H1 (cell line): ENCODE measurements at regions not wholly inside any gene's neighbourhood (a gene's known extent, or its start where the extent isn't known, plus 50 kb on each side); places are given as distances from the start of the nearest gene placed in this dataset.

Experiments used
- BCL11A ChIP-seq, 2 experiments: IDR thresholded peaks; one replicate each; pipeline ENCODE4 v1.6.1; 2011; ENCODE audit warnings: low read depth in 2 of 2, low read length in 2 of 2, mild to moderate bottlenecking in 2 of 2
- CBX5 ChIP-seq: fragments of 300-800, 300-1000 bp; sonication (generic); IDR thresholded peaks from 2 replicates; pipeline ENCODE4 v1.7.1; 2016; ENCODE audit warnings: antibody characterized with exemption, low read length, low read depth
- CREB1 ChIP-seq: IDR thresholded peaks from 2 replicates; pipeline ENCODE4 v1.6.1; 2012; ENCODE audit warnings: inconsistent platforms
- HDAC2 ChIP-seq, 2 experiments: fragments of 300-600 bp in 1 of 2; sonication (generic) in 1 of 2; IDR thresholded peaks; 2 replicates each; pipeline ENCODE4 v1.6.1; 2011 to 2012; ENCODE audit warnings: low read depth in 2 of 2, low read length in 2 of 2, mild to moderate bottlenecking in 2 of 2, moderate library complexity in 2 of 2, borderline replicate concordance in 1 of 2, inconsistent platforms in 1 of 2
- KDM1A ChIP-seq: fragments of 200-600, 300-600 bp; sonication (generic); IDR thresholded peaks from 2 replicates; pipeline ENCODE4 v1.7.1; 2016; ENCODE audit warnings: mild to moderate bottlenecking, low read length, borderline replicate concordance
- KDM5A ChIP-seq: fragments of 200-600 bp; IDR thresholded peaks from 2 replicates; pipeline ENCODE4 v1.7.1; 2012; ENCODE audit warnings: mild to moderate bottlenecking, low read length, inconsistent platforms, mixed read lengths
- RAD21 ChIP-seq, 2 experiments: IDR thresholded peaks in 1 of 2; conservative IDR thresholded peaks in 1 of 2; 2 replicates each; pipeline ENCODE4 v1.6.1; 2011; ENCODE audit warnings: low read depth in 2 of 2, low read length in 2 of 2, improper control_type of control experiment in 1 of 2, inconsistent platforms in 1 of 2, mild to moderate bottlenecking in 1 of 2, moderate library complexity in 1 of 2
- SP4 ChIP-seq: IDR thresholded peaks from 2 replicates; pipeline ENCODE4 v1.6.1; 2012; ENCODE audit warnings: low read length, inconsistent platforms
- TCF12 ChIP-seq: IDR thresholded peaks from 2 replicates; pipeline ENCODE4 v1.6.1; 2011; ENCODE audit warnings: low read depth, mild to moderate bottlenecking, low read length
- YY1 ChIP-seq: IDR thresholded peaks from 2 replicates; pipeline ENCODE4 v1.6.1; 2011; ENCODE audit warnings: low read depth, mild to moderate bottlenecking, low read length
- TF ChIP-seq, protein P1 (sequence below): fragments of 300-600 bp; sonication (generic); IDR thresholded peaks from 2 replicates; pipeline ENCODE4 v1.7.1; 2012; ENCODE audit warnings: low read length, moderate library complexity, mild to moderate bottlenecking, inconsistent platforms; ENCODE audit not compliant: insufficient replicate concordance

DNA sequence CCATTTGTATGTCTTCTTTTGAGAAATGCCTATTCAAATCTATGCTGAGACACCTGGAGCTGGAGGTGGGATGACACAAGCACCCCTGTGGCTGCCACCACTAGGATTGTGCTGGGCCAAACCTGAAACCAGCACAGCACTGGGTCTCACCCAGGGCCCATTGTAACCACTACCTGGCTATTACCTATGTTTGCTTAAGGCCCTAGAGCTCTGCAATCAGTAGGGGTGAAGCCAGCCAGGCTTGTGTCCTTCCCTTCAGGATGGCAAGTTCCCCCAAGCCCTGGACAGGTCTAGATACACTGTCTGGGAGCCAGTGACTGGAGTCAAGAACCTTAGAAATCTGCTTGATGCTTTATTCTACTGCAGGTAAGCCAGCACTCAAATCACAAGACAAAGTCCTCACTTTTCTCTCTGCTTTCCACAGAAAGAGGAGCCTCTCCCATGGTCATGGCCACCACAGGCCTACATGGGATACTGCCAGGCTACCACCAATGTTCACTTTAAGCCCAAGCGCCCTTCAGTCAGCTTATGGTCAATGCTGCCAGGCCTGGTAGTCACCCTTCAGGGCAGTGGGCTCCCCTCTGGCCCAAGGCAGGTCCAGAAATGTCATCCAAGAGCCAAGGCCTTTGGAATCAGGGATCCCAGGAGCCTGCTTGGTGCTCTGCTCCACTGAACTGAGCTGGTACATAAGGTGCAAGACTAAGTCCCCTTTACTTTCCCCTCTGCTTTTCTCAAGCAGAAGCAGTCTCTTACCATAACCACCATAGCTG lies 105.3 kb downstream of the BMS1 start (continued):
- TF ChIP-seq KDM1A, result no peak
- TF ChIP-seq CREB1, result no peak
- TF ChIP-seq, protein P1, sequence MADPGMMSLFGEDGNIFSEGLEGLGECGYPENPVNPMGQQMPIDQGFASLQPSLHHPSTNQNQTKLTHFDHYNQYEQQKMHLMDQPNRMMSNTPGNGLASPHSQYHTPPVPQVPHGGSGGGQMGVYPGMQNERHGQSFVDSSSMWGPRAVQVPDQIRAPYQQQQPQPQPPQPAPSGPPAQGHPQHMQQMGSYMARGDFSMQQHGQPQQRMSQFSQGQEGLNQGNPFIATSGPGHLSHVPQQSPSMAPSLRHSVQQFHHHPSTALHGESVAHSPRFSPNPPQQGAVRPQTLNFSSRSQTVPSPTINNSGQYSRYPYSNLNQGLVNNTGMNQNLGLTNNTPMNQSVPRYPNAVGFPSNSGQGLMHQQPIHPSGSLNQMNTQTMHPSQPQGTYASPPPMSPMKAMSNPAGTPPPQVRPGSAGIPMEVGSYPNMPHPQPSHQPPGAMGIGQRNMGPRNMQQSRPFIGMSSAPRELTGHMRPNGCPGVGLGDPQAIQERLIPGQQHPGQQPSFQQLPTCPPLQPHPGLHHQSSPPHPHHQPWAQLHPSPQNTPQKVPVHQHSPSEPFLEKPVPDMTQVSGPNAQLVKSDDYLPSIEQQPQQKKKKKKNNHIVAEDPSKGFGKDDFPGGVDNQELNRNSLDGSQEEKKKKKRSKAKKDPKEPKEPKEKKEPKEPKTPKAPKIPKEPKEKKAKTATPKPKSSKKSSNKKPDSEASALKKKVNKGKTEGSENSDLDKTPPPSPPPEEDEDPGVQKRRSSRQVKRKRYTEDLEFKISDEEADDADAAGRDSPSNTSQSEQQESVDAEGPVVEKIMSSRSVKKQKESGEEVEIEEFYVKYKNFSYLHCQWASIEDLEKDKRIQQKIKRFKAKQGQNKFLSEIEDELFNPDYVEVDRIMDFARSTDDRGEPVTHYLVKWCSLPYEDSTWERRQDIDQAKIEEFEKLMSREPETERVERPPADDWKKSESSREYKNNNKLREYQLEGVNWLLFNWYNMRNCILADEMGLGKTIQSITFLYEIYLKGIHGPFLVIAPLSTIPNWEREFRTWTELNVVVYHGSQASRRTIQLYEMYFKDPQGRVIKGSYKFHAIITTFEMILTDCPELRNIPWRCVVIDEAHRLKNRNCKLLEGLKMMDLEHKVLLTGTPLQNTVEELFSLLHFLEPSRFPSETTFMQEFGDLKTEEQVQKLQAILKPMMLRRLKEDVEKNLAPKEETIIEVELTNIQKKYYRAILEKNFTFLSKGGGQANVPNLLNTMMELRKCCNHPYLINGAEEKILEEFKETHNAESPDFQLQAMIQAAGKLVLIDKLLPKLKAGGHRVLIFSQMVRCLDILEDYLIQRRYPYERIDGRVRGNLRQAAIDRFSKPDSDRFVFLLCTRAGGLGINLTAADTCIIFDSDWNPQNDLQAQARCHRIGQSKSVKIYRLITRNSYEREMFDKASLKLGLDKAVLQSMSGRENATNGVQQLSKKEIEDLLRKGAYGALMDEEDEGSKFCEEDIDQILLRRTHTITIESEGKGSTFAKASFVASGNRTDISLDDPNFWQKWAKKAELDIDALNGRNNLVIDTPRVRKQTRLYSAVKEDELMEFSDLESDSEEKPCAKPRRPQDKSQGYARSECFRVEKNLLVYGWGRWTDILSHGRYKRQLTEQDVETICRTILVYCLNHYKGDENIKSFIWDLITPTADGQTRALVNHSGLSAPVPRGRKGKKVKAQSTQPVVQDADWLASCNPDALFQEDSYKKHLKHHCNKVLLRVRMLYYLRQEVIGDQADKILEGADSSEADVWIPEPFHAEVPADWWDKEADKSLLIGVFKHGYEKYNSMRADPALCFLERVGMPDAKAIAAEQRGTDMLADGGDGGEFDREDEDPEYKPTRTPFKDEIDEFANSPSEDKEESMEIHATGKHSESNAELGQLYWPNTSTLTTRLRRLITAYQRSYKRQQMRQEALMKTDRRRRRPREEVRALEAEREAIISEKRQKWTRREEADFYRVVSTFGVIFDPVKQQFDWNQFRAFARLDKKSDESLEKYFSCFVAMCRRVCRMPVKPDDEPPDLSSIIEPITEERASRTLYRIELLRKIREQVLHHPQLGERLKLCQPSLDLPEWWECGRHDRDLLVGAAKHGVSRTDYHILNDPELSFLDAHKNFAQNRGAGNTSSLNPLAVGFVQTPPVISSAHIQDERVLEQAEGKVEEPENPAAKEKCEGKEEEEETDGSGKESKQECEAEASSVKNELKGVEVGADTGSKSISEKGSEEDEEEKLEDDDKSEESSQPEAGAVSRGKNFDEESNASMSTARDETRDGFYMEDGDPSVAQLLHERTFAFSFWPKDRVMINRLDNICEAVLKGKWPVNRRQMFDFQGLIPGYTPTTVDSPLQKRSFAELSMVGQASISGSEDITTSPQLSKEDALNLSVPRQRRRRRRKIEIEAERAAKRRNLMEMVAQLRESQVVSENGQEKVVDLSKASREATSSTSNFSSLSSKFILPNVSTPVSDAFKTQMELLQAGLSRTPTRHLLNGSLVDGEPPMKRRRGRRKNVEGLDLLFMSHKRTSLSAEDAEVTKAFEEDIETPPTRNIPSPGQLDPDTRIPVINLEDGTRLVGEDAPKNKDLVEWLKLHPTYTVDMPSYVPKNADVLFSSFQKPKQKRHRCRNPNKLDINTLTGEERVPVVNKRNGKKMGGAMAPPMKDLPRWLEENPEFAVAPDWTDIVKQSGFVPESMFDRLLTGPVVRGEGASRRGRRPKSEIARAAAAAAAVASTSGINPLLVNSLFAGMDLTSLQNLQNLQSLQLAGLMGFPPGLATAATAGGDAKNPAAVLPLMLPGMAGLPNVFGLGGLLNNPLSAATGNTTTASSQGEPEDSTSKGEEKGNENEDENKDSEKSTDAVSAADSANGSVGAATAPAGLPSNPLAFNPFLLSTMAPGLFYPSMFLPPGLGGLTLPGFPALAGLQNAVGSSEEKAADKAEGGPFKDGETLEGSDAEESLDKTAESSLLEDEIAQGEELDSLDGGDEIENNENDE, result no peak
- no peak for TF ChIP-seq SP4
- TF ChIP-seq KDM5A, result no peak
- no peak for TF ChIP-seq HDAC2 (IDR thresholded peaks at IDR 0.05; ENCODE audit: borderline replicate concordance in 1 of 2, low read depth in 2 of 2, low read length in 2 of 2)
- TF ChIP-seq TCF12, result no peak
- no peak for TF ChIP-seq YY1
- no peak for TF ChIP-seq CBX5
- TF ChIP-seq RAD21 (IDR thresholded peaks at IDR 0.05 in 1 of 2, conservative IDR thresholded peaks at IDR 0.05 in 1 of 2; ENCODE audit: low read depth in 2 of 2, low read length in 2 of 2), result no peak
- no peak for TF ChIP-seq BCL11A (IDR thresholded peaks at IDR 0.05; ENCODE audit: low read depth in 2 of 2, low read length in 2 of 2)
